Mesothelial cell of epicardium (in vitro differentiated cells): ENCODE measurements at regions not wholly inside any gene's neighbourhood (a gene's known extent, or its start where the extent isn't known, plus 50 kb on each side); places are given as distances from the start of the nearest gene placed in this dataset.

Experiments used
- DNase-seq, 2 experiments: peaks; one replicate each; pipeline ENCODE4 v3.0.0; 2021; ENCODE audit warnings: low spot score in 2 of 2; ENCODE audit not compliant: unreplicated experiment in 2 of 2
- H3K27ac Mint-ChIP-seq: 2 replicates; pipeline ENCODE4 v1.8.0; 2021; ENCODE audit warnings: mixed read lengths
- H3K27me3 Mint-ChIP-seq: 2 replicates; pipeline ENCODE4 v1.8.0; 2021; ENCODE audit warnings: low read depth, mixed read lengths
- H3K36me3 Mint-ChIP-seq: 2 replicates; pipeline ENCODE4 v1.8.0; 2021; ENCODE audit warnings: mixed read lengths
- H3K4me1 Mint-ChIP-seq: 2 replicates; pipeline ENCODE4 v1.8.0; 2021; ENCODE audit warnings: mixed read lengths
- H3K4me3 Mint-ChIP-seq: 2 replicates; pipeline ENCODE4 v1.8.0; 2021; ENCODE audit warnings: mild to moderate bottlenecking, moderate library complexity, mixed read lengths
- H3K9me3 Mint-ChIP-seq: 2 replicates; pipeline ENCODE4 v1.8.0; 2021; ENCODE audit warnings: mixed read lengths
- CTCF ChIP-seq: fragments of 200-600 bp; sonication (generic); IDR thresholded peaks from one replicate; pipeline ENCODE4 v1.5.0; 2021; ENCODE audit warnings: antibody characterized with exemption; ENCODE audit not compliant: unreplicated experiment

GRCh38 chr2:195026261-195026660 is 630.8 kb upstream of the SLC39A10 start:
- Mint-ChIP-seq H3K4me3 (no peak overlapping the region), H3K9me3 (no peaks in the 10 kb centered on the region), H3K4me1 (no peaks in the 10 kb centered on the region), H3K27me3 (peaks cover 4% of the 10 kb centered on the region), H3K27ac (no peak overlapping the region), H3K36me3 (no peaks in the 10 kb centered on the region)
- TF ChIP-seq CTCF, result no peak
- DNase-seq, result no peak

- H3K36me3 Mint-ChIP-seq, result no peaks in the 10 kb centered on the region
- H3K9me3 Mint-ChIP-seq, result no peaks in the 10 kb centered on the region
- DNase-seq, result no peak
- TF ChIP-seq CTCF, result no peak
- no peak overlapping the region for H3K27ac Mint-ChIP-seq
- no peak overlapping the region for H3K4me3 Mint-ChIP-seq
- peaks cover 2% of the 10 kb centered on the region for H3K27me3 Mint-ChIP-seq
- H3K4me1 Mint-ChIP-seq, result no peaks in the 10 kb centered on the region
These were observed 634.6 kb upstream of the SLC39A10 start for GRCh38 chr2:195022508-195022830.

DNA sequence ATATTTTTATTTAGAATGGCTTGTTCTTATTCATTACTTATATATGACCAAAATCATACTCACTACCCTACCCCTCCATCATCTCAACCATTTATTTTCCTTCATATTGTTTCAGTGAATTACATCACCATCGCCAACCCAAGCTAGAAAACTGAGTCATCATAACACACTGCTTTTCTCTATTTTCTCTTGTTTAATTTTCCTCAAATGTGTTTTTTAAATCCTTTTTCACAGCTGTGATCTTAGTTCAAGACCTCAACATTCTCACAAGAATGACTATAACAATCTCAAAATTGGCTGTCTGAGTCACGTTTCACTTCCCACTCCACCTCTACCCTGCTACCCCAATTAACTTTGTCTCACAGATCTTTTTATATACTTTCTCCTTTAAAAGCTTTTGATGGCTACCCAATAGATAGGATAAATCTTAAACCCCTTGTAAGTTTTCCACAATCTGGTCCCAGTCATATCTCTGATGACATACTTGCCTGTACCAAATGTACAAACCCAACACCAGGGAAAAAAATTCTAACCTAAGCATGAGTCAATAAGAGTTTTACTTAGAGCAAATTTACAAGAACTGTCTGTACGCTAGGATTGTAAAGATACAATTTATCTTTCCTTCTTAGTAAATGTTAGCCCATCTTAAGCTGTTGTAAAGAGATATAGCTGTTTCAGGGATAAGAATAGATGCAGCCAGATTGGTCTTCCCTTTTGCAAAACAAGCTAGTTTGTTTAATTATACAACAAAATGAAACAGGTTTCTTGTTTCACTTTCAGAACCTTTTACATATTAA is 635.1 kb upstream of the SLC39A10 start:
- Mint-ChIP-seq H3K4me3 (no peak overlapping the region), H3K27ac (no peak overlapping the region), H3K4me1 (no peaks in the 10 kb centered on the region), H3K9me3 (no peaks in the 10 kb centered on the region), H3K36me3 (no peaks in the 10 kb centered on the region), H3K27me3 (peaks cover 2% of the 10 kb centered on the region)
- no peak for TF ChIP-seq CTCF
- no peak for DNase-seq

DNA sequence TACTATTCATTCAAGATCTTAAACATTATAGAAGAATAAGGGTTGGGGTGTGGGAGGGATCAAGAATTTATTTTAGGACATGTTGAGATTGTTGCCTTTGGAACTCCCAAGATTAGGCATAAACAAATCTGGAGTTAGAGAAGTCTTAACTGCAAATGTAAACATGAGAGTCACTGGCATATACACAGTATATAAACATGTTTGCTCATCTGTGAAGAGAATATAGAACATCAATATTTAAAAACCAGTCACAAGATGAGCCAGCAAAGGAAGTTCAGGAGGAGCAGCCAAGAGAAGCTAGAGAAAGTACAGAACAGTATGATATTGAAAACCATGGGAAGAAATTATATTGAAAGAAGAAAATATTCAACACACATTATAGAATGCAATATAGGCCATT is 638.6 kb upstream of the SLC39A10 start:
- no peak for TF ChIP-seq CTCF
- no peak for DNase-seq
- no peaks in the 10 kb centered on the region for H3K36me3 Mint-ChIP-seq
- no peaks in the 10 kb centered on the region for H3K27me3 Mint-ChIP-seq
- H3K4me1 Mint-ChIP-seq, result no peaks in the 10 kb centered on the region
- H3K27ac Mint-ChIP-seq, result no peak overlapping the region
- no peaks in the 10 kb centered on the region for H3K9me3 Mint-ChIP-seq
- H3K4me3 Mint-ChIP-seq, result no peak overlapping the region

- Mint-ChIP-seq H3K36me3 (no peaks in the 10 kb centered on the region), H3K9me3 (no peaks in the 10 kb centered on the region), H3K4me1 (no peaks in the 10 kb centered on the region), H3K27ac (no peak overlapping the region), H3K4me3 (no peak overlapping the region), H3K27me3 (no peaks in the 10 kb centered on the region)
- no peak for TF ChIP-seq CTCF
- DNase-seq, result no peak
These were observed 639.1 kb upstream of the SLC39A10 start for GRCh38 chr2:195017890-195018289.

GRCh38 chr2:195016841-195017240 is 640.2 kb upstream of the SLC39A10 start:
- Mint-ChIP-seq H3K27me3 (no peaks in the 10 kb centered on the region), H3K4me1 (no peaks in the 10 kb centered on the region), H3K36me3 (no peaks in the 10 kb centered on the region), H3K27ac (no peak overlapping the region), H3K9me3 (no peaks in the 10 kb centered on the region), H3K4me3 (no peak overlapping the region)
- no peak for TF ChIP-seq CTCF
- DNase-seq, result no peak
